ENCODE measurements at regions not wholly inside any gene's neighbourhood (a gene's known extent, or its start where the extent isn't known, plus 50 kb on each side); places are given as distances from the start of the nearest gene placed in this dataset.

- no peak for DNase-seq (ENCODE audit: low spot score)
These were observed 372.4 kb downstream of the TGFB2 start for GRCh38 chr1:218717575-218717974.

- no peak for DNase-seq (ENCODE audit: low spot score)
These were observed 373.1 kb downstream of the TGFB2 start for GRCh38 chr1:218718206-218718605.

GRCh38 chr1:218718977-218719376, 373.8 kb downstream of the TGFB2 start:
- DNase-seq (ENCODE audit: low spot score) = no peak

GRCh38 chr1:218728898-218729565, 383.9 kb downstream of the TGFB2 start:
- no peak for DNase-seq (ENCODE audit: low spot score)

DNA sequence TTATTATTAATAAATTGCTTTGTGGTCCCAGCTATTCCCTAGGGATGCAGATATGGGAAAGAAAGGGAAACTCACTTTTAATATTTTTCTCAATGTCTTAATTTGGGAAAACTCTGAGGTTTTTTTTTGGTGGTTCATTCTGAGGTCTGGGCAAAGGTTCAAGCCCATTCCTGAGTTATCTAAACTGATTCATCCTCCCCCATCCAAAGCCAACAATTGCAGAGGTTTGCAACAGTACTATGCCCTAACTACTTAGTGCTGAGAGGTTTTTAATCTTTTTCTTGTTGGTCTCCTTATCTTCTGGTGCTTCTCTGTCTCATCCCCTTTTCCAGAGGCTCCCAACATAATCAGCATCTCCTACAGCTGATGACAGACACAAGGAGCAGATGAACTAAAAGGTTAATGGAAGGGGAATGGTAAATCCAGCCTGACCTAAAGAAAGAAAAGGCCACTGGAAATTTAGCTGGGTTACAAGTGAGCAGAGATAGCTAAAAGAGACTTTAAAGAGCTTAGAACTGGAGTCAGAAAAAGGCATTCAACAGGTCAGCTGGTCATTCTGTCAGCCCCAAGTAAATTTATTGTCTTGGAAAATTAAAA, 390.4 kb downstream of the TGFB2 start:
- no peak for DNase-seq (ENCODE audit: low spot score)

GRCh38 chr1:218739426-218739825, 394.3 kb downstream of the TGFB2 start:
- DNase-seq (ENCODE audit: low spot score) = no peak

- DNase-seq (ENCODE audit: low spot score) = no peak
These were observed 396.7 kb downstream of the TGFB2 start for GRCh38 chr1:218741852-218742251.

DNA sequence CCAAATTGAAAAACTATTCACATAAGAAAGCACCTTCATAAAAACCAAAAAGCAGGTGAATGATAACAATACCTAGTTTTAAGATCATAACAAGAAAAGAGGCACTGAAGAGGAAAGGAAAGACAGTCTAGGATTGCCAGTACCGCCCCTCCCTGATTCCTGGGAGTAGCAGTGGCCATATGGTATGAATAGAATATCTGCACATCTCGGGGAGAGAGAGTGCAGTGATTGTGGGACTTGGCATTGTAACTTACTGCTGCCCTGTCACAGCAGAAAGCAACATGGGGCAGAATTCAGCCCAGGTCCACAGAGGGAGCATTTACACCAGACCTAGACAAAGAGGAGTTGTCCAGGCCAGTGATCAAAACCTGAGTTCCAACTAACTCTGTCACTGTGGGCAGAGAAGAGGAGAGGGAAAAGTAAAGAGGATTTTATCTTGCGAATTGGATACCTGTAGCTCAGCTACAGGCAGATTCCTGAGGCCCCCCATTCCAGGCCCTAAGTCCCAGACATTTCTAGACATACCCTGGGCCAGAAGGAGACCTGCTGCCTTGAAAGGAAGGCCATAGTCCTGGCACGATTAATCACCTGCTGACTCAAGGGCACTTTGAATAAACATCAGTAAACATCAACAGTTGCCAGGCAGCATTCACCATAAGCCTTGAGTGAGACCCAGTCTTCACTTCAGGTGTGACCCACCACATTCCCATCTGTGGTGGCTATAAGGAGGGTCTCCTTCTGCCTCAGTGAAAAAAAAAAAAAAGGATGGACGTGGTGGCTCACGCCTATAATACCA, 397.5 kb downstream of the TGFB2 start:
- no peak for DNase-seq (ENCODE audit: low spot score)

DNA sequence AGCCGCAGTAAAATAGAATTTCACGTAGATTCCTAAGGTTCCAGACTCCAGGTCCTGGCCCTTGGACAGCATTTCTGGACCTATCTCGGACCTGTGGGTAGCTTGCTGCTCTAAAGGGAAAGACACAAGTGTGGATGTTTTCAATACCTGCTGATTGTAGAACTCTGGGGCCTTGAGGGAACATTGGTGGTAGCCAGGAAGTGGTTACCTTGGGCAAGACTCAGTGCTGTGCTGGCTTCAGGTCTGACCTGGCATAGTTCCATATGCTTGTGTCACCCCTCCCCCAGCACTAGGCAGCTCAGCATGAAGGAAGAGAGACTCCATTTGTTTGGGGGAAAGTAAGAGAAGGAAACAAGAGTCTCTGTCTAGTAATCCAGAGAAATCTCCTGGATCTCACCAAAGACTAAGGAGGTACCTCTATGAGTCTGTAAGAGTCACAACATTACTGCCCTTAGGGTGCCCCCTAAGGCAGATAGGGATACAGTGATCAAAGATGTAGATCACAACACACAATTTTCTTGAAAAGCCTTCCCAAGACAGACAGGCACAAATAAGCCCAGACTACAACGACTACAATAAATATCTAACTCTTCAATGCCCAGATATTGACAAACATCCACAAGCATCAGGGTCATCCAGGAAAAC, 398.8 kb downstream of the TGFB2 start:
- DNase-seq (ENCODE audit: low spot score) = no peak

DNA sequence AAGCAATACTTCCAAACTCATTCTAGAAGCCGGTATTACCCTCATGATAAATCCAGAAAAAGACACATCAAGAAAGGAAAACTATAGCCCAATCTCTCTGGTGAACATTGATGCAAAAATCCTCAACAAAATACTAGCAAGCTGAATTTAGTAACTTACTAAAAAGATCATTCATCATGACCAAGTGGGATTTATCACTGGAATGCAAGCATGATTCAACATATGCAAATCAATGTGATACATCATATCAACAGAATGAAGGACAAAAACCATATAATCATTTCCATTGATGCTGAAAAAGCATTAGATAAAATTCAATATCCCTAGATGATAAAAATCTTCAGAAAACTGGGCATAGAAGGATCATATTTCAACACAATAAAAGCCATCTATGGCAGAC, 402.9 kb downstream of the TGFB2 start:
- DNase-seq (ENCODE audit: low spot score) = no peak

GRCh38 chr1:218750216-218750970, 405.3 kb downstream of the TGFB2 start:
- no peak for DNase-seq (ENCODE audit: low spot score)

DNA sequence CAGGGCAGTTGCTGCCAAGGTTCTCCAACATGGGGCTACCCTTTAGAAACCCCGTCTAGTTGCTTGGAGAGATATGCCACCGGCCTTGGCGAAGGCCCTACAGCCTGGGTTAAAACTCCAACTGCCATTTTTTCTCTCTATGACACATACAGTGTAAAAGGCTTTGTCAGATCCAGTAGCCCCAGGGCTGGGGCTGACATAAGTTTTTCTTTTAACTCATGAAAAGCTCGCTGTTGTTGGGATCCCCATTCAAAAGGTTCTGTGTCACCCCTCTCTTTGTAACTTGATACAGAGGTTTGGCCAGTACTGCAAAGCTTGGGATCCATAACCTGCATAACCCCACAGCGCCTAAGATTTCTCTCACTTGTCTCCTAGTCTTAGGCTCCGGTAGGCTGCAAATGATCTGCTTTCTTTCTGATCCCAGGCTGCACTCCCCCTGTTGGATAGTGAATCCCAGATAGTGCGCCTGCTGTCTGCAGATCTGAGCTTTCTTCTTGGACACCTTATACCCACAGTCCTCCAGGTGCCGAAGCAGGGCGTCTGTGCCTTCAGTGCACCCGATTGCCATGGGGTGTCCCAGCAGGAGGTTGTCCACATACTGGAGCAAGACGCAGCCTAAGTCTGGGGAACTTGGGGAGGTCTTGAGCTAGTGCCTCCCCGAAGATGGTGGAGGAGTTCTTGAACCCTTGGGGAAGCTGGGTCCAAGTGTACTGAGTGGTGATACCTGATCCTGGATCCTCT, 406.2 kb downstream of the TGFB2 start:
- no peak for DNase-seq (ENCODE audit: low spot score)

- DNase-seq (ENCODE audit: low spot score) = no peak
These were observed 407.0 kb downstream of the TGFB2 start for GRCh38 chr1:218752126-218752525.

DNA sequence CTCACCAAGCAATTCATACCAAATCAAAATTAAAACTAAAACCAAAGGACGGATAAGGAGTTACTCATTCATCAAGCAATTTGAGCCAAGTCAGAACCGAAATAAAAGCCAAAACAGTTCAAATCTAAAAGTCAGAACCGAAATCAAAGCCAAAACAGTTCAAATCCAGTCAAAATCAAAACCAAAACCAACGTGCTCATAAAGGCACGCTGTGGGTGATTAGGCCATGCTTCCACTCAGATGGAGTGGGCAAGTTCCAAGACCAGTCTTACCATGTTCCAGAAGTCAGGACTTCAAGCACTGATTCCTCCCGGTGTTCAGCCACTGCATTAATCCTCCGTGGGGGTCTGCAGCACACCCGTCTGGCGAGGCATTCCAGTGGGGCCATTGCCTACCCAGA, 409.3 kb downstream of the TGFB2 start:
- no peak for DNase-seq (ENCODE audit: low spot score)

GRCh38 chr1:218755128-218755527, 410.0 kb downstream of the TGFB2 start:
- DNase-seq (ENCODE audit: low spot score) = no peak

- DNase-seq (ENCODE audit: low spot score) = no peak
These were observed 413.9 kb upstream of the LYPLAL1 start for GRCh38 chr1:218759795-218760194.

DNA sequence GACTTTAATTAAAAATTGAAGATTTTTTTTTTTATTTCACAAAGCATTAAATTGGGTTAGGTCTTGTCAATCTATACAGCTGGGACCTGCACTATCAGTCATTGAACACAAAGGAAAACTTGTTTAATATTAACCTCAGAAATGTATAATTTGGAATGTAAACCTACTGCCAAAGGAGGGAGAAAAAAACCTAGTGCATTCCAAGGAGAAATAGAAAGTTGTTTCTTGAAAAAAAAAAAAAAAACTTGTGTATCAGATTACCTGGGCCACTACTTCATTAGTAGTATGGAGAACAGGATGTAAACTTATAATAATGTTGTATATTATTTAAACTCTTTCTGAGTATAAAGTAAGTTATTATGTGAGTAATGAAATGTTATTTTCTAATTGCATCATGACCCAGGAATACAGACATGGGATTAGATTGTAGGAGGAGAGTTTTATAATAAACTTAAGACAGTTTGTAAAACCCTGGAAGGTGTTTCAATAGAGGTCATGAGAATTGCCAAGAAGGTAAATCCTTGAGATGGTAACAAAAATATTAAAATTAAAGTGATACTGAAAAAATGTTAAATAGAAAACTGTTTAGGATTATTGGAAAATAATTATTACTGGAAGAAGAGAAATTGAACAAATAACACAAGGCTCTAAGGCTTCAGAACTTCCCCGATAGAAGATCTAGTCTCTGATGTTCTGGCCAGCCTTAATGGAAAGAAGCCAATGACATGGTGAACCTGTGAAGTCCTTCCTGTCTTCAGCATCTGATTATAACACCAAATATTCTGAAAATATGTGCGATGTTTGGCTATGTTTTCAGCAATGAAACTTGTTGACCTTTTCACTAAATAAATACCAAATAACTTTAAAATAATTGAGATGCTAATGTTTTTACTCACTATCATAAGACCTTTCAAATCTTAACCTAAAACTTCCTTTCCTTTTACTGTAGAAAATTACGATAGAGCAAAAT, 412.8 kb upstream of the LYPLAL1 start:
- no peak for DNase-seq (ENCODE audit: low spot score)

- no peak for DNase-seq (ENCODE audit: low spot score)
These were observed 410.1 kb upstream of the LYPLAL1 start for GRCh38 chr1:218763538-218763937.

DNA sequence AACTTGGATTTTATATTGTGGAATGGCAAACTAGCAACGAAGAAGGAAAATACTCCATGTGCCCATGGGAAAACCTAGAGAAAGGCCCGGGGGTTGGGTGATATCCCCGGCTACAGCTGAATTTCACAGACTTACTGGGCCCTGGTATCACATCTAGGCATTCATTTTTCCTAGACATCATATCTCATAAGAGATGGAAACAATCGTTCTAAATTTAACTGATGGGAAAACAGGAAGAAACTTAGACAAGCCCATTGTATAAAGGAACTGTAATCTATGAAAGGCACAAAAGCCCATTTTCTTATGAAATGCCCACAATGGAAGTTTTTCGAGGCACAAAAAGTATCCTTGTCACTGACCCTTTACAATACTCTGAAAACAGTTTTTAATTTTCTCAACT, 407.9 kb upstream of the LYPLAL1 start:
- DNase-seq (ENCODE audit: low spot score) = no peak

GRCh38 chr1:218771931-218772330, 401.7 kb upstream of the LYPLAL1 start:
- no peak for DNase-seq (ENCODE audit: low spot score)
